ENCODE measurements at regions not wholly inside any gene's neighbourhood (a gene's known extent, or its start where the extent isn't known, plus 50 kb on each side); places are given as distances from the start of the nearest gene placed in this dataset.
"Not testable (repeated sequence)": the region's sequence is repeated elsewhere in the genome, so short reads cannot be mapped to it uniquely, and the experiment has no call there.

GRCh38 chr3:19022546-19022945 lies 125.8 kb upstream of the KCNH8 start:
- no peak overlapping the region for H3K4me3 Mint-ChIP-seq
- H3K4me1 Mint-ChIP-seq (ENCODE audit: low read depth) = no peaks in the 10 kb centered on the region
- no peaks in the 10 kb centered on the region for H3K9me3 Mint-ChIP-seq
- no peaks in the 10 kb centered on the region for H3K27me3 Mint-ChIP-seq
- H3K27ac Mint-ChIP-seq = no peak overlapping the region
- intact Hi-C loops (cut with micrococcal nuclease) = no loop called here
- no peaks in the 10 kb centered on the region for H3K36me3 Mint-ChIP-seq (ENCODE audit: low read depth)

- no peaks in the 10 kb centered on the region for H3K27me3 Mint-ChIP-seq
- no peaks in the 10 kb centered on the region for H3K9me3 Mint-ChIP-seq
- no peak overlapping the region for H3K27ac Mint-ChIP-seq
- intact Hi-C loops (cut with micrococcal nuclease) = no loop called here
- no peaks in the 10 kb centered on the region for H3K4me1 Mint-ChIP-seq (ENCODE audit: low read depth)
- H3K36me3 Mint-ChIP-seq (ENCODE audit: low read depth) = no peaks in the 10 kb centered on the region
- no peak overlapping the region for H3K4me3 Mint-ChIP-seq
Observed at GRCh38 chr3:19016851-19017250, 131.5 kb upstream of the KCNH8 start.

GRCh38 chr3:19013879-19014278 lies 134.4 kb upstream of the KCNH8 start:
- no peak overlapping the region for H3K27ac Mint-ChIP-seq
- no peaks in the 10 kb centered on the region for H3K4me1 Mint-ChIP-seq (ENCODE audit: low read depth)
- H3K36me3 Mint-ChIP-seq (ENCODE audit: low read depth) = no peaks in the 10 kb centered on the region
- no peaks in the 10 kb centered on the region for H3K9me3 Mint-ChIP-seq
- H3K27me3 Mint-ChIP-seq = no peaks in the 10 kb centered on the region
- intact Hi-C loops (cut with micrococcal nuclease) = no loop called here
- no peak overlapping the region for H3K4me3 Mint-ChIP-seq

- Mint-ChIP-seq H3K27ac (no peak overlapping the region), H3K4me3 (no peak overlapping the region), H3K9me3 (no peaks in the 10 kb centered on the region), H3K4me1 (ENCODE audit: low read depth) (no peaks in the 10 kb centered on the region), H3K27me3 (no peaks in the 10 kb centered on the region), H3K36me3 (ENCODE audit: low read depth) (no peaks in the 10 kb centered on the region)
- intact Hi-C loops (cut with micrococcal nuclease) = no loop called here
Observed at GRCh38 chr3:19012846-19013245, 135.5 kb upstream of the KCNH8 start.

GRCh38 chr3:19002606-19003005 lies 145.7 kb upstream of the KCNH8 start:
- Mint-ChIP-seq H3K4me3 (no peak overlapping the region), H3K36me3 (ENCODE audit: low read depth) (no peaks in the 10 kb centered on the region), H3K27ac (no peak overlapping the region), H3K27me3 (no peaks in the 10 kb centered on the region), H3K9me3 (peaks cover 4% of the 10 kb centered on the region), H3K4me1 (ENCODE audit: low read depth) (no peaks in the 10 kb centered on the region)
- intact Hi-C loops (cut with micrococcal nuclease) = no loop called here

GRCh38 chr3:18998069-18998468 lies 150.2 kb upstream of the KCNH8 start:
- Mint-ChIP-seq H3K4me3 (no peak overlapping the region), H3K27ac (no peak overlapping the region), H3K9me3 (peaks cover 34% of the 10 kb centered on the region), H3K4me1 (ENCODE audit: low read depth) (no peaks in the 10 kb centered on the region), H3K27me3 (no peaks in the 10 kb centered on the region), H3K36me3 (ENCODE audit: low read depth) (no peaks in the 10 kb centered on the region)
- intact Hi-C loops (cut with micrococcal nuclease) = no loop called here

- intact Hi-C loops (cut with micrococcal nuclease) = no loop called here
- H3K4me3 Mint-ChIP-seq = no peak overlapping the region
- no peaks in the 10 kb centered on the region for H3K27me3 Mint-ChIP-seq
- no peaks in the 10 kb centered on the region for H3K36me3 Mint-ChIP-seq (ENCODE audit: low read depth)
- H3K9me3 Mint-ChIP-seq = peaks cover 31% of the 10 kb centered on the region
- H3K27ac Mint-ChIP-seq = no peak overlapping the region
- no peaks in the 10 kb centered on the region for H3K4me1 Mint-ChIP-seq (ENCODE audit: low read depth)
Observed at GRCh38 chr3:18992709-18993108, 155.6 kb upstream of the KCNH8 start.

- Mint-ChIP-seq H3K4me1 (ENCODE audit: low read depth) (no peaks in the 10 kb centered on the region), H3K27me3 (no peaks in the 10 kb centered on the region), H3K9me3 (no peaks in the 10 kb centered on the region), H3K4me3 (no peak overlapping the region), H3K36me3 (ENCODE audit: low read depth) (no peaks in the 10 kb centered on the region), H3K27ac (no peak overlapping the region)
- intact Hi-C loops (cut with micrococcal nuclease) = no loop called here
Observed at GRCh38 chr3:18989237-18989795, 159.0 kb upstream of the KCNH8 start.

GRCh38 chr3:18988614-18989229 lies 159.6 kb upstream of the KCNH8 start:
- Mint-ChIP-seq H3K4me1 (ENCODE audit: low read depth) (no peaks in the 10 kb centered on the region), H3K4me3 (no peak overlapping the region), H3K9me3 (no peaks in the 10 kb centered on the region), H3K27me3 (no peaks in the 10 kb centered on the region), H3K36me3 (ENCODE audit: low read depth) (no peaks in the 10 kb centered on the region), H3K27ac (no peak overlapping the region)
- intact Hi-C loops (cut with micrococcal nuclease) = no loop called here

GRCh38 chr3:18987862-18988447 lies 160.4 kb upstream of the KCNH8 start:
- no peaks in the 10 kb centered on the region for H3K4me1 Mint-ChIP-seq (ENCODE audit: low read depth)
- no peaks in the 10 kb centered on the region for H3K36me3 Mint-ChIP-seq (ENCODE audit: low read depth)
- no peaks in the 10 kb centered on the region for H3K27me3 Mint-ChIP-seq
- H3K4me3 Mint-ChIP-seq = no peak overlapping the region
- intact Hi-C loops (cut with micrococcal nuclease) = no loop called here
- no peak overlapping the region for H3K27ac Mint-ChIP-seq
- no peaks in the 10 kb centered on the region for H3K9me3 Mint-ChIP-seq

- no peak overlapping the region for H3K4me3 Mint-ChIP-seq
- no peaks in the 10 kb centered on the region for H3K4me1 Mint-ChIP-seq (ENCODE audit: low read depth)
- H3K27me3 Mint-ChIP-seq = no peaks in the 10 kb centered on the region
- H3K36me3 Mint-ChIP-seq (ENCODE audit: low read depth) = no peaks in the 10 kb centered on the region
- H3K9me3 Mint-ChIP-seq = no peaks in the 10 kb centered on the region
- intact Hi-C loops (cut with micrococcal nuclease) = no loop called here
- no peak overlapping the region for H3K27ac Mint-ChIP-seq
Observed at GRCh38 chr3:18987070-18987469, 161.2 kb upstream of the KCNH8 start.

- intact Hi-C loops (cut with micrococcal nuclease) = no loop called here
- Mint-ChIP-seq H3K27ac (no peak overlapping the region), H3K9me3 (peaks cover 8% of the 10 kb centered on the region), H3K4me1 (ENCODE audit: low read depth) (no peaks in the 10 kb centered on the region), H3K4me3 (no peak overlapping the region), H3K27me3 (no peaks in the 10 kb centered on the region), H3K36me3 (ENCODE audit: low read depth) (no peaks in the 10 kb centered on the region)
Observed at GRCh38 chr3:18982920-18983319, 165.4 kb upstream of the KCNH8 start.

GRCh38 chr3:18976102-18976501 lies 172.2 kb upstream of the KCNH8 start:
- H3K36me3 Mint-ChIP-seq (ENCODE audit: low read depth); H3K4me3 Mint-ChIP-seq; H3K27me3 Mint-ChIP-seq; H3K27ac Mint-ChIP-seq; H3K4me1 Mint-ChIP-seq (ENCODE audit: low read depth); intact Hi-C loops (cut with micrococcal nuclease): not testable (repeated sequence)
- H3K9me3 Mint-ChIP-seq = peaks cover 50% of the 10 kb centered on the region

- no peak overlapping the region for H3K27ac Mint-ChIP-seq
- H3K27me3 Mint-ChIP-seq = no peaks in the 10 kb centered on the region
- no peaks in the 10 kb centered on the region for H3K36me3 Mint-ChIP-seq (ENCODE audit: low read depth)
- intact Hi-C loops (cut with micrococcal nuclease) = no loop called here
- no peak overlapping the region for H3K4me3 Mint-ChIP-seq
- H3K4me1 Mint-ChIP-seq (ENCODE audit: low read depth) = no peaks in the 10 kb centered on the region
- H3K9me3 Mint-ChIP-seq = peaks cover 20% of the 10 kb centered on the region
Observed at GRCh38 chr3:18968120-18968519, 180.2 kb upstream of the KCNH8 start.

GRCh38 chr3:18965781-18966180 lies 182.5 kb upstream of the KCNH8 start:
- intact Hi-C loops (cut with micrococcal nuclease) = no loop called here
- no peaks in the 10 kb centered on the region for H3K36me3 Mint-ChIP-seq (ENCODE audit: low read depth)
- no peak overlapping the region for H3K4me3 Mint-ChIP-seq
- no peaks in the 10 kb centered on the region for H3K4me1 Mint-ChIP-seq (ENCODE audit: low read depth)
- H3K9me3 Mint-ChIP-seq = peaks cover 11% of the 10 kb centered on the region
- H3K27me3 Mint-ChIP-seq = no peaks in the 10 kb centered on the region
- no peak overlapping the region for H3K27ac Mint-ChIP-seq
